ENCODE measurements at regions not wholly inside any gene's neighbourhood (a gene's known extent, or its start where the extent isn't known, plus 50 kb on each side); places are given as distances from the start of the nearest gene placed in this dataset.

DNA sequence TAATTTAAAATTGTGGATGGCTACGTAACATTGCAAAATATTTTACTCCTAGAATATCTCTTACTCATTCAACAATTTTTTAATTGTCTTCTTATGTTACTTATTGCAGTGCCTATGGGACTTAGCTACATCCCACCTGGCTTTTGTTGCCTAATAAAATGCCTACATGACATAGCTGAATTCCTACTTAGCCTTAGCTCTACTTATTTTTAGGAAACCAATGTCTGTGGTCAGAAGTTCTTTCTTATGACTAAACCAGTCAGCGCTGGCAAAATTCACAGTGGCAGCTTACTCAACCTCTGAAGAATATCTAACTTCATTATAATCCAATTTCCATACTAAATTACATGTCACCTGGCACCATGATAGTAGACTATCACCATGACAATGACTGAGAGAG is 1612.4 kb upstream of the LRRTM3 start:
- H3K4me1 ChIP-seq (ENCODE audit: control insufficient read depth in 2 of 2, insufficient read depth in 2 of 2, low read length in 2 of 2) = no peaks in the 10 kb centered on the region
- WGBS (ENCODE audit: insufficient coverage) = 88% methylated on average over 1 of the region's 2 CpGs
- TF ChIP-seq EZH2 (IDR thresholded peaks at IDR 0.05; ENCODE audit: borderline replicate concordance, insufficient read depth, low read depth, low read length, poor library complexity, severe bottlenecking) = no peak
- TF ChIP-seq, protein P1, sequence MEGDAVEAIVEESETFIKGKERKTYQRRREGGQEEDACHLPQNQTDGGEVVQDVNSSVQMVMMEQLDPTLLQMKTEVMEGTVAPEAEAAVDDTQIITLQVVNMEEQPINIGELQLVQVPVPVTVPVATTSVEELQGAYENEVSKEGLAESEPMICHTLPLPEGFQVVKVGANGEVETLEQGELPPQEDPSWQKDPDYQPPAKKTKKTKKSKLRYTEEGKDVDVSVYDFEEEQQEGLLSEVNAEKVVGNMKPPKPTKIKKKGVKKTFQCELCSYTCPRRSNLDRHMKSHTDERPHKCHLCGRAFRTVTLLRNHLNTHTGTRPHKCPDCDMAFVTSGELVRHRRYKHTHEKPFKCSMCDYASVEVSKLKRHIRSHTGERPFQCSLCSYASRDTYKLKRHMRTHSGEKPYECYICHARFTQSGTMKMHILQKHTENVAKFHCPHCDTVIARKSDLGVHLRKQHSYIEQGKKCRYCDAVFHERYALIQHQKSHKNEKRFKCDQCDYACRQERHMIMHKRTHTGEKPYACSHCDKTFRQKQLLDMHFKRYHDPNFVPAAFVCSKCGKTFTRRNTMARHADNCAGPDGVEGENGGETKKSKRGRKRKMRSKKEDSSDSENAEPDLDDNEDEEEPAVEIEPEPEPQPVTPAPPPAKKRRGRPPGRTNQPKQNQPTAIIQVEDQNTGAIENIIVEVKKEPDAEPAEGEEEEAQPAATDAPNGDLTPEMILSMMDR (IDR thresholded peaks at IDR 0.05) = no peak
- no peaks in the 10 kb centered on the region for H3K36me3 ChIP-seq (replicated peaks in 1 of 2; ENCODE audit: control extremely low read depth in 1 of 2, control insufficient read depth in 1 of 2, extremely low read depth in 1 of 2, insufficient read depth in 2 of 2, low read length in 1 of 2)
- H3K79me2 ChIP-seq (ENCODE audit: control insufficient read depth, insufficient read depth, low read length) = no peaks in the 10 kb centered on the region
- POLR2A ChIA-PET = interaction anchor here (0.6 kb wide), 1 partner anchor 38 kb away, joined by 4 read pairs; no protein-coding TSS in a partner anchor
- H3K9ac ChIP-seq (ENCODE audit: low read length) = no peak overlapping the region
- Mint-ChIP-seq H3K27me3 (no peaks in the 10 kb centered on the region), H3K4me3 (no peak overlapping the region), H3K9me3 (ENCODE audit: insufficient read depth) (peaks cover 4% of the 10 kb centered on the region), H3K27ac (no peak overlapping the region), H3K4me1 (no peaks in the 10 kb centered on the region)
- no peak overlapping the region for H3K4me2 ChIP-seq (replicated peaks; ENCODE audit: low read depth, low read length, poor library complexity, severe bottlenecking)
- CTCF ChIA-PET = no interaction called here
- no peaks in the 10 kb centered on the region for H4K20me1 ChIP-seq (ENCODE audit: control insufficient read depth, insufficient read depth, low read length, poor library complexity, severe bottlenecking)
- H3K9me3 ChIP-seq (ENCODE audit: control extremely low read depth in 1 of 3, control insufficient read depth in 2 of 3, insufficient read depth in 1 of 3, low read length in 2 of 3) = no peaks in the 10 kb centered on the region
- DNase-seq = no peak
- no peak overlapping the region for H3K4me3 ChIP-seq (ENCODE audit: control extremely low read depth in 1 of 5, extremely low read depth in 1 of 5, insufficient read depth in 1 of 5, low read depth in 2 of 5, low read length in 4 of 5)
- ATAC-seq (ENCODE audit: low read depth) = no peak
- H2AFZ ChIP-seq (ENCODE audit: insufficient read depth, low read depth, low read length, poor library complexity, severe bottlenecking) = no peak overlapping the region
- H3K27me3 ChIP-seq (replicated peaks in 1 of 4; ENCODE audit: control extremely low read depth in 1 of 4, control insufficient read depth in 3 of 4, insufficient read depth in 4 of 4, low read length in 3 of 4) = no peaks in the 10 kb centered on the region
- no peak overlapping the region for H3K27ac ChIP-seq (ENCODE audit: low read length in 2 of 2)
- intact Hi-C loops (cut with micrococcal nuclease) = no loop called here

DNA sequence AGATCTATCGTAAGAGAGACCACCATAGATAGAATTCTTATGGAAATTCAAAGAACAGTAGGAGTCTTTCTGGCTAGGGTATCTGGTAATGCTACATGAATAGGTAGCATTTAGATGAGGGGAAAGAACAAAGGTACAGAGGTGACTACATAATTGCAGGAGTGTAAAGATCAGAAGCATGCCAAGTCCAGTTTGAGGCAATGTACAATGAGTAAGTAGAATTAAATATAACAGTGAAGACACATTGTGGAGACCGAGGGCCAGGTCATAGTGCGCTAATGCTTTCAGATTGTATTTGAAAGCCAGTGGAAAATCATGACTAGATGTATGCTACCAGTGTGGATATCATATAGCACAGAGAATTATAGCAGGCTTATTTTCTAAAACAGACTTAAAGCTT is 1611.6 kb upstream of the LRRTM3 start:
- DNase-seq (no peak), ATAC-seq (ENCODE audit: low read depth) (no peak)
- intact Hi-C loops (cut with micrococcal nuclease) = no loop called here
- no peaks in the 10 kb centered on the region for H3K36me3 ChIP-seq (replicated peaks in 1 of 2; ENCODE audit: control extremely low read depth in 1 of 2, control insufficient read depth in 1 of 2, extremely low read depth in 1 of 2, insufficient read depth in 2 of 2, low read length in 1 of 2)
- H3K27me3 ChIP-seq (replicated peaks in 1 of 4; ENCODE audit: control extremely low read depth in 1 of 4, control insufficient read depth in 3 of 4, insufficient read depth in 4 of 4, low read length in 3 of 4) = no peaks in the 10 kb centered on the region
- Mint-ChIP-seq H3K27me3 (no peaks in the 10 kb centered on the region), H3K4me1 (no peaks in the 10 kb centered on the region), H3K9me3 (ENCODE audit: insufficient read depth) (peaks cover 2% of the 10 kb centered on the region), H3K27ac (no peak overlapping the region), H3K4me3 (no peak overlapping the region)
- no peak overlapping the region for H3K4me2 ChIP-seq (replicated peaks; ENCODE audit: low read depth, low read length, poor library complexity, severe bottlenecking)
- H4K20me1 ChIP-seq (ENCODE audit: control insufficient read depth, insufficient read depth, low read length, poor library complexity, severe bottlenecking) = no peaks in the 10 kb centered on the region
- H3K27ac ChIP-seq (ENCODE audit: low read length in 2 of 2) = no peak overlapping the region
- no peaks in the 10 kb centered on the region for H3K9me3 ChIP-seq (ENCODE audit: control extremely low read depth in 1 of 3, control insufficient read depth in 2 of 3, insufficient read depth in 1 of 3, low read length in 2 of 3)
- H3K4me1 ChIP-seq (ENCODE audit: control insufficient read depth in 2 of 2, insufficient read depth in 2 of 2, low read length in 2 of 2) = no peaks in the 10 kb centered on the region
- TF ChIP-seq, protein P1 (IDR thresholded peaks at IDR 0.05) = no peak
- TF ChIP-seq EZH2 (IDR thresholded peaks at IDR 0.05; ENCODE audit: borderline replicate concordance, insufficient read depth, low read depth, low read length, poor library complexity, severe bottlenecking) = no peak
- H3K79me2 ChIP-seq (ENCODE audit: control insufficient read depth, insufficient read depth, low read length) = no peaks in the 10 kb centered on the region
- no peak overlapping the region for H2AFZ ChIP-seq (ENCODE audit: insufficient read depth, low read depth, low read length, poor library complexity, severe bottlenecking)
- CTCF ChIA-PET = no interaction called here
- no peak overlapping the region for H3K4me3 ChIP-seq (ENCODE audit: control extremely low read depth in 1 of 5, extremely low read depth in 1 of 5, insufficient read depth in 1 of 5, low read depth in 2 of 5, low read length in 4 of 5)
- POLR2A ChIA-PET = no interaction called here
- WGBS (ENCODE audit: insufficient coverage) = 100% methylated on average over 3 of the region's 3 CpGs
- H3K9ac ChIP-seq (ENCODE audit: low read length) = no peak overlapping the region

Measured in B cell (primary cell).